Karpas-422 (cell line): ENCODE measurements at regions not wholly inside any gene's neighbourhood (a gene's known extent, or its start where the extent isn't known, plus 50 kb on each side); places are given as distances from the start of the nearest gene placed in this dataset.

ENCODE experiments used
- DNase-seq: peaks from one replicate; pipeline ENCODE4 v3.0.0-alpha.2; 2015
- H2AFZ ChIP-seq: fragments of 200-600 bp; sonication (generic); 2 replicates; pipeline ENCODE4 v1.6.1; 2014; ENCODE audit warnings: antibody characterized with exemption, low read length, mixed read lengths
- H3K27ac ChIP-seq: fragments of 200-600 bp; sonication (generic); 2 replicates; pipeline ENCODE4 v1.5.1; 2014; ENCODE audit warnings: mild to moderate bottlenecking, low read length, moderate library complexity
- H3K27me3 ChIP-seq: fragments of 200-600 bp; sonication (generic); 2 replicates; pipeline ENCODE4 v1.6.1; 2014; ENCODE audit warnings: low read length, mixed read lengths
- H3K36me3 ChIP-seq: fragments of 200-600 bp; sonication (generic); 2 replicates; pipeline ENCODE4 v1.6.1; 2014; ENCODE audit warnings: low read length, mixed read lengths; ENCODE audit not compliant: insufficient read depth
- H3K4me1 ChIP-seq: fragments of 200-600 bp; sonication (generic); 2 replicates; pipeline ENCODE4 v1.6.1; 2014; ENCODE audit warnings: mild to moderate bottlenecking, low read length, mixed read lengths
- H3K4me2 ChIP-seq: fragments of 200-600 bp; sonication (generic); 2 replicates; pipeline ENCODE4 v1.6.1; 2014; ENCODE audit warnings: low read length, low read depth, mild to moderate bottlenecking; ENCODE audit not compliant: poor library complexity, severe bottlenecking
- H3K4me3 ChIP-seq: fragments of 200-600 bp; sonication (generic); 2 replicates; pipeline ENCODE4 v1.5.1; 2014; ENCODE audit warnings: mild to moderate bottlenecking, antibody characterized with exemption, low read length, mixed read lengths
- H3K79me2 ChIP-seq: fragments of 200-600 bp; sonication (generic); 2 replicates; pipeline ENCODE4 v1.6.1; 2014; ENCODE audit warnings: mild to moderate bottlenecking, low read length, mixed read lengths
- H3K9ac ChIP-seq: fragments of 200-600 bp; sonication (generic); 2 replicates; pipeline ENCODE4 v1.6.0; 2014; ENCODE audit warnings: low read length
- H3K9me2 ChIP-seq: fragments of 200-600 bp; sonication (generic), shearing (Covaris generic); replicated peaks from 2 replicates; pipeline ENCODE4 v1.6.0; 2014; ENCODE audit warnings: mild to moderate bottlenecking, low read length, moderate library complexity; ENCODE audit not compliant: insufficient read depth
- H3K9me3 ChIP-seq: fragments of 300-700, 200-600 bp; sonication (generic); 2 replicates; pipeline ENCODE4 v1.6.1; 2014; ENCODE audit warnings: low read length, mixed read lengths
- H4K20me1 ChIP-seq: fragments of 200-600 bp; sonication (generic); 2 replicates; pipeline ENCODE4 v1.6.1; 2014; ENCODE audit warnings: mild to moderate bottlenecking, antibody characterized with exemption, low read length, low read depth; ENCODE audit not compliant: insufficient read depth

DNA sequence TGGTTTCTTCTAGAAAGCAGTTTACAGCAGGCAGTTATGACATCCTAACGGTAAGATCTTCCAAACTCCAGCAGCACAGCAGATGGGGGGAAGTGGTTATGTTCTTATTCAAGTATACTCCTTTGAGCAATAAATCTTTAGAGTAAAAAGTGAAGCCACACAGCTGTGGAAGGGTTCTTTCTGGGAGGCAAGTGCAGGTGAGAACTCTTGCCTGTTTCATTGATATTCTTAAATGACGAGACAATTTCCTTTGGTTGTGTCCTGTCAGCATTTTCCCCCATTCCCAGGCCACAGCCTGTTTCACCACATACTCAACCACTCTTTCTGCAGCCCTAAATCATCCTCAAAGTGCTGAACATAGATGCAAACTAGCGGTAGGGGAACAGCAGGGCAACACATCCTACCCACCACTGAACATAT is 207.3 kb upstream of the MTNR1B start:
- Histone ChIP-seq H3K27ac (no peak overlapping the region), H3K9me2 (no peaks in the 10 kb centered on the region), H3K27me3 (peaks cover 3% of the 10 kb centered on the region; the same call in 1 of the 2 replicates)

GRCh38 chr11:92763336-92763735 is 206.1 kb upstream of the MTNR1B start:
- no peak overlapping the region for H3K9ac ChIP-seq
- no peaks in the 10 kb centered on the region for H3K9me2 ChIP-seq
- H3K36me3 ChIP-seq: no peaks in the 10 kb centered on the region
- no peak overlapping the region for H3K27ac ChIP-seq
- no peak overlapping the region for H3K4me3 ChIP-seq
- H3K79me2 ChIP-seq: no peaks in the 10 kb centered on the region
- H3K9me3 ChIP-seq: no peaks in the 10 kb centered on the region
- H3K4me1 ChIP-seq: peaks cover 4% of the 10 kb centered on the region; the same call in 1 of the 2 replicates
- H3K27me3 ChIP-seq: peaks cover 3% of the 10 kb centered on the region; the same call in 1 of the 2 replicates
- H4K20me1 ChIP-seq: no peaks in the 10 kb centered on the region
- no peak for DNase-seq
- no peak overlapping the region for H2AFZ ChIP-seq
- H3K4me2 ChIP-seq: no peak overlapping the region

More for the DNA sequence above, 207.3 kb upstream of the MTNR1B start:
- Histone ChIP-seq H2AFZ (no peak overlapping the region), H3K4me2 (no peak overlapping the region), H4K20me1 (no peaks in the 10 kb centered on the region), H3K9ac (no peak overlapping the region), H3K4me3 (no peak overlapping the region), H3K79me2 (no peaks in the 10 kb centered on the region), H3K4me1 (peaks cover 4% of the 10 kb centered on the region; the same call in 1 of the 2 replicates), H3K9me3 (no peaks in the 10 kb centered on the region), H3K36me3 (no peaks in the 10 kb centered on the region)
- no peak for DNase-seq

- Histone ChIP-seq H3K9ac (no peak overlapping the region), H3K4me2 (no peak overlapping the region), H3K27me3 (peaks cover 3% of the 10 kb centered on the region; the same call in 1 of the 2 replicates), H2AFZ (no peak overlapping the region), H3K79me2 (no peaks in the 10 kb centered on the region), H3K36me3 (no peaks in the 10 kb centered on the region), H3K9me3 (no peaks in the 10 kb centered on the region), H3K27ac (no peak overlapping the region), H3K4me1 (peaks cover 11% of the 10 kb centered on the region), H3K9me2 (no peaks in the 10 kb centered on the region), H3K4me3 (no peak overlapping the region), H4K20me1 (no peaks in the 10 kb centered on the region)
- DNase-seq: no peak
Observed at GRCh38 chr11:92764128-92764527, 205.3 kb upstream of the MTNR1B start.

- Histone ChIP-seq H3K9me2 (no peaks in the 10 kb centered on the region), H3K4me1 (peaks cover 19% of the 10 kb centered on the region), H3K79me2 (no peaks in the 10 kb centered on the region), H2AFZ (no peak overlapping the region), H3K4me3 (no peak overlapping the region), H3K27ac (no peak overlapping the region), H3K36me3 (no peaks in the 10 kb centered on the region), H3K27me3 (no peaks in the 10 kb centered on the region; the same call in 1 of the 2 replicates), H3K4me2 (peak overlapping the region; percentile 2), H3K9ac (no peak overlapping the region), H4K20me1 (no peaks in the 10 kb centered on the region), H3K9me3 (no peaks in the 10 kb centered on the region)
- no peak for DNase-seq
Observed at GRCh38 chr11:92765082-92765840, 204.2 kb upstream of the MTNR1B start.

- H3K27ac ChIP-seq: no peak overlapping the region
- no peak overlapping the region for H2AFZ ChIP-seq
- no peaks in the 10 kb centered on the region for H3K79me2 ChIP-seq
- no peaks in the 10 kb centered on the region; the same call in 1 of the 2 replicates for H3K27me3 ChIP-seq
- DNase-seq: no peak
- no peaks in the 10 kb centered on the region for H3K9me3 ChIP-seq
- no peak overlapping the region; the same call in 1 of the 2 replicates for H3K4me3 ChIP-seq
- H3K4me2 ChIP-seq: no peak overlapping the region
- H3K36me3 ChIP-seq: no peaks in the 10 kb centered on the region
- H4K20me1 ChIP-seq: no peaks in the 10 kb centered on the region
- peaks cover 19% of the 10 kb centered on the region for H3K4me1 ChIP-seq
- no peak overlapping the region for H3K9ac ChIP-seq
- H3K9me2 ChIP-seq: no peaks in the 10 kb centered on the region
Observed at GRCh38 chr11:92765965-92766371, 203.5 kb upstream of the MTNR1B start.

DNA sequence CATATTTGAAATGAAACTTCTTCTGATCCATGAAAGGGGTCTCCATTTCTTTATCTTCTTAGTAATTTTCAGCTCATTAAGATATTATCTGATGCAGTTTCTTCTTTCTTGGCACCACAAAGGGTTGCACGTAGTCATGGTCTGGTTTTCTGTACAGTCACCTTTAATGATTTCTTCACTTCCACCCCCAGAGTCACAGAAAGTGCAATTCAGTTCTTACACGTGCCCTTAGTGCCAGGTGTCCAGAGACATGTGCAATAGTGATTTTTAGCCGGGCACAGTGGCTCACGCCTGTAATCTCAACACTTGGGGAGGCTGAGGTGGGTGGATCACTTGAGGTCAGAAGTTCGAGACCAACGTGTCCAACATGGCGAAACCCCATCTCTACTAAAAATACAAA is 202.8 kb upstream of the MTNR1B start:
- no peak overlapping the region for H3K4me2 ChIP-seq
- no peaks in the 10 kb centered on the region for H4K20me1 ChIP-seq
- no peaks in the 10 kb centered on the region for H3K9me3 ChIP-seq
- H2AFZ ChIP-seq: no peak overlapping the region
- H3K4me1 ChIP-seq: peaks cover 26% of the 10 kb centered on the region
- H3K9ac ChIP-seq: no peak overlapping the region
- H3K9me2 ChIP-seq: no peaks in the 10 kb centered on the region
- no peak overlapping the region for H3K4me3 ChIP-seq
- DNase-seq: no peak
- no peaks in the 10 kb centered on the region for H3K79me2 ChIP-seq
- no peak overlapping the region for H3K27ac ChIP-seq
- H3K27me3 ChIP-seq: no peaks in the 10 kb centered on the region; the same call in 1 of the 2 replicates
- no peaks in the 10 kb centered on the region for H3K36me3 ChIP-seq

DNA sequence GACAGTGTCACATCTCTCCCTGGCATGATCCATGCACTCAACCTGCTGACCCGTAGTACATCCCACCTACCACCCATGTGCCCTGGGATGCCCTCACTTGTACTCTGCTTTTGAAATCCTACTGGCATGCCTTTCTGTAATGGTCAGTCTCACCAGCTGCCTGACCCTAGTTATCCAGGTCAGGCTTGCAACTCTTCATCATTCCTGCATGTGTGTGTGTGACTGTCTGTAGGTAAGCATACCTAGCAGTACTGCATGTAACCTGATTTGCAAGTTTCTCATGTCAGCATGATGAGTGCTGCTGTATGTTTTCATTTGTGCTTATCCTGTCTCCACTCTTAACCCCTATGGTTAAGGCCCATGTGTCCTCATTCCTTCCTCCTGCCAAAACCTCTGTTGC is 202.0 kb upstream of the MTNR1B start:
- H3K79me2 ChIP-seq: no peaks in the 10 kb centered on the region
- no peaks in the 10 kb centered on the region for H4K20me1 ChIP-seq
- no peak overlapping the region for H2AFZ ChIP-seq
- no peak for DNase-seq
- H3K4me3 ChIP-seq: no peak overlapping the region
- H3K27ac ChIP-seq: no peak overlapping the region
- H3K9me3 ChIP-seq: no peaks in the 10 kb centered on the region
- H3K9me2 ChIP-seq: no peaks in the 10 kb centered on the region
- peaks cover 33% of the 10 kb centered on the region for H3K4me1 ChIP-seq
- H3K9ac ChIP-seq: no peak overlapping the region
- no peak overlapping the region for H3K4me2 ChIP-seq
- no peaks in the 10 kb centered on the region for H3K36me3 ChIP-seq
- H3K27me3 ChIP-seq: no peaks in the 10 kb centered on the region; the same call in 1 of the 2 replicates

- H2AFZ ChIP-seq: no peak overlapping the region
- H3K9me2 ChIP-seq: no peaks in the 10 kb centered on the region
- no peak overlapping the region for H3K9ac ChIP-seq
- H3K27ac ChIP-seq: no peak overlapping the region; the same call in 1 of the 2 replicates
- DNase-seq: no peak
- H3K27me3 ChIP-seq: no peaks in the 10 kb centered on the region; the same call in 1 of the 2 replicates
- no peak overlapping the region for H3K4me3 ChIP-seq
- peaks cover 33% of the 10 kb centered on the region for H3K4me1 ChIP-seq
- H3K9me3 ChIP-seq: no peaks in the 10 kb centered on the region
- H3K36me3 ChIP-seq: no peaks in the 10 kb centered on the region
- H3K79me2 ChIP-seq: no peaks in the 10 kb centered on the region
- no peak overlapping the region for H3K4me2 ChIP-seq
- no peaks in the 10 kb centered on the region for H4K20me1 ChIP-seq
Observed at GRCh38 chr11:92768121-92768840, 201.2 kb upstream of the MTNR1B start.
